GM19239 (cell line): ENCODE measurements at regions not wholly inside any gene's neighbourhood (a gene's known extent, or its start where the extent isn't known, plus 50 kb on each side); places are given as distances from the start of the nearest gene placed in this dataset.

Experiments
- DNase-seq: peaks from one replicate; pipeline ENCODE4 v3.0.0; 2011; ENCODE audit warnings: low spot score; ENCODE audit not compliant: insufficient read length
- FAIRE-seq: peaks from 2 replicates; lab custom pipeline; 2011; peaks lifted over from hg19 to GRCh38; lab: Jason Lieb, UNC

DNA sequence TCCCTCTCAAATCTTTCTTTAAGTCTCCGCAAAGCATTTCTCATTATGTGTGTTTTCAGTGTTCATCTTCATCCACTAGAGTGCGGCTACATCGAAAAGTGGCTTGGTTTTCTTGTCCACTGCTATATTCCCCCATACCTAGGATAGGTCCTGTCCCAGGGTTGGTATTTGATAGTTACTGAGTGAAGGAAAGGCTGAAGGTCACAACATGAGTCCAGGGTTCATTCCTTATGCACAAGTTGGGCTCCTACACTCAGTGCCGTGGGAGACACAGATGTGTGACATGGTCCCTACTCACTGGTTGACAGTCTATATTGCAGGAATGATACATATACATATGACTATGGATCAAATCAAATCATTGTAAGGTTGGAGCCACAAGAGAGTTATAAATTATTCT, 55.4 kb upstream of the RELL1 start:
- FAIRE-seq (no peak), DNase-seq (no peak)

DNA sequence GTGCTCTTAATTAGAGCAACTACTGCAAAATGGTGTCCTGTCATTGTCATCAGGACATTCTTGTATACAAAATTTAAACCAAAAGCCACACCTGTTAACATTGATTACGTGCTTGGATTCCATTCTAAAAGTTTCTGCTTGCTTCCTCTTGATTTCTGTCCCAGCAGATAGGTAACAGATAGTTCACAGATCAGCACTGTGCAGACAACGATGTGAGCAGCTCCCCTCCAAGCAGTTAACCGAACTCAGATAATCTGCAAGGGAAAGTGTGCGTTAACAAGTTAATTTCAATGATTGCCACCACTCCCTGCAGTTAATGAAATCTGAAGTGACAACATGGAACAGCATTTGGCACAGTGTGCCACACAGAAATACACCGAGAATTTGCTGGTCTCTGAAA, 54.4 kb upstream of the RELL1 start:
- DNase-seq (no peak), FAIRE-seq (no peak)

DNA sequence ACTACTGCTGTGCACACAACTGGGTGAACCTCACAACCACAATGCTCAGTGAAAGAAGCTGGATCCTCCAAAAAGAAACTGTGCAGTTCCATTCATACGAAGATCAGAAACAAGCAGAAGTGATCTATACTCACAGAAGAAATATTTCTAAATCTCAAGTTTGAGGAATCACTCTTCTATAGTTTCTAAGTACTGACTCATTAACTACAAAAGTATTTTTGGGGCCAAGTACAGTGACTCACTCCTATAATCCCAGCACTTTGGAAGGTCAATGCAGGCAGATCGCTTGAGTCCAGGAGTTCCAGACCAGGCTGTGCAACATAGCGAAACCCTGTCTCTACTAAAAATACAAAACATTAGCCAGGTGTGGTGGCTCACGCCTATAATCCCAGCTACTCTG, 51.3 kb upstream of the RELL1 start:
- no peak for FAIRE-seq
- DNase-seq, result no peak
